SK-MEL-5 (cell line): ENCODE measurements at regions not wholly inside any gene's neighbourhood (a gene's known extent, or its start where the extent isn't known, plus 50 kb on each side); places are given as distances from the start of the nearest gene placed in this dataset.
"Not testable (repeated sequence)": the region's sequence is repeated elsewhere in the genome, so short reads cannot be mapped to it uniquely, and the experiment has no call there.

Source experiments
- DNase-seq: peaks from one replicate; pipeline ENCODE4 v3.0.0-alpha.2; 2016; ENCODE audit warnings: low read depth, low spot score
- in situ Hi-C: cut with HindIII; loops from 2 replicates; pipeline ENCODE4 v1.10.0; 2016; ENCODE audit warnings: low sequenced_read_pairs, high pct_unique_total_duplicates, low pct_unique_long_range_greater_than_20kb

DNA sequence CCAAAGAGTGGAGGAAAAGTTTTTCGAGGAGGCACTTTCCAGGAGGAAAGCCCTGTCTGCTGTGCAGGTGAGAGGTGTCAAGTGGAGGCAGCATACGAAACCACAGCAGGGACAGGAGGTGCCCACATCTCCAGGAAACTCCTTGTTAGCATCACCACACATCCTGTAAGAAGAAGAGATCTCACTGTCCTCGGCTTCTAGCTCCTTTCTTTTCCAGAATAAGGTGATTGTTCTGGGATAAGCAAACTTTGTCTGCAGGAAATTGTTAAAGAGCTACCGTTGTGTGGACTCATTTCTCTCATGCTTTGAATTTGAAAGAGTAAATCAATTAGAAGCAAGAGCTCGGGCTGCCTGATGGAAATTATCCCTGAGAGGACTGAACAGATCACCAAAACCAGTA lies 269.4 kb downstream of the CXCL12 start:
- no peak for DNase-seq
- in situ Hi-C loops = no loop called here

DNA sequence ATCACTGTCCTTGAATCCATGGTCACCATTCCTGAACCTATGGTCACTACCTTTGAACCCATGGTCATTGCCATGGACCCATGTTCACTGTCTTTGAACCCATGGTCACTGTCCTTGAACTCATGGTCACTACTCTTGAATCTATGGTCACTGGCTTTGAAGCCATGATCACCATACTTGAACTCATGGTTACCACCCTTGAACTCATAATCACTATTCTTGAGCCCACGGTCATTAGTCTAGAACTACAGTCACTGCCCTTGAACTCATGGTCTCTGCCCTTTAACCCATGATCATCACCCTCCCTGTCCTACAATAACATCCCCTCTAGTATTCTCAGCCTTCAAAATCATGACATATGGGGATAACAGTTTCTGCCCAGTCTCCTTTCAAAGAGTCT lies 270.5 kb downstream of the CXCL12 start:
- in situ Hi-C loops = no loop called here
- no peak for DNase-seq

DNA sequence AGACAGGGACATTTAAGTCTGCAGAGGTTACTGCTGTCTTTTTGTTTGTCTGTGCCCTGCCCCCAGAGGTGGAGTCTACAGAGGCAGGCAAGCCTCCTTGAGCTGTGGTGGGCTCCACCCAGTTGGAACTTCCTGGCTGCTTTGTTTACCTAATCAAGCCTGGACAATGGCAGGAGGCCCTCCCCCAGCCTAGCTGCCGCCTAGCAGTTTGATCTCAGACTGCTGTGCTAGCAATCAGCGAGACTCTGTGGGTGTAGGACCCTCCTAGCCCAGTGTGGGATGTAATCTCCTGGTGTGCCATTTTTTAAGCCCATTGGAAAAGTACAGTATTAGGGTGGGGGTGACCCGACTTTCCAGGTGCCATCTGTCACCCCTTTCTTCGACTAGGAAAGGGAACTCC lies 272.6 kb downstream of the CXCL12 start:
- in situ Hi-C loops, DNase-seq: not testable (repeated sequence)

DNA sequence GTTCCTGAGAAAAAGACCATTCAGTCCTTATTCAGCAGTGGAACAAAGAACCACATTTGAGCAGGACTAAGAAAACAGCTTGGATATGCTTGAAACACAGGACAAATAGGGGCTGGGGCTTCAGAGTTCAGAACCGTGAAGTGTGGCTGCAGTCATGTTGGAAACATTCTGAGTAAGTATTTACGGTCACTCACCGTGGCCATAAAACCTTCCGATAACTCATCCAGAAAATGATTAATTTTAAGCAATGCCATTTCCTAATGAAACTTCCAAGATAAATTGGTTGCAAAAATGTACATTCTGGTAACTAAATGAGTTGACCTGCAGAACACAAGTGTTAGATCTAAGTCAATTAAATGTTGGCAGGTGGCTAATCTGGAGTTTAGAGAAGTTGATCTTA lies 279.2 kb downstream of the CXCL12 start:
- in situ Hi-C loops = no loop called here
- DNase-seq = no peak

DNA sequence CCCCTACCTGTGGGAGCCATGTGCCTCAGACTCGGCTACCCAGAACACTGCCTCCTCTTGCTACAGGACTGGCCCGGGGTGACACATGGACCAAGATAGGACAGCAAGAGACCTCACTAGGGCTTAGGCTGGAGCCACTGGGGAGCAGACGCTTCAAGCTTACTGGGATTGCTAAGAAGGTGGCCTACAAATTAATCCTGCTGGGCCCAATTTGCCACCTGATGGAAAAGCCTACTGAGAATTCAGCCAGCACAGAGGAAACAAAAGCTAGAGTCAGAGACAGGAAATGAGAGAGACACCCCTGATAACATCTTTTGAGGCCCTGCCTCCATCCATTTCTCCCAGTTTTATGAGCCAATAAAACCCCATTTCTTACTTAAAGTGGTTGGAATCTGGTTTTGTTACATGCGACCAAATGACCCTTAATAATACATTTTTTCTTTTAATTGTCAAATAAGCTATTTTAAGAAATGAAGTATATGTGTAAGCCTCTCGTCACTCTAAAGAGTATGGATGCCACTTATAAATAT lies 282.1 kb downstream of the CXCL12 start:
- in situ Hi-C loops = no loop called here
- DNase-seq = no peak

DNA sequence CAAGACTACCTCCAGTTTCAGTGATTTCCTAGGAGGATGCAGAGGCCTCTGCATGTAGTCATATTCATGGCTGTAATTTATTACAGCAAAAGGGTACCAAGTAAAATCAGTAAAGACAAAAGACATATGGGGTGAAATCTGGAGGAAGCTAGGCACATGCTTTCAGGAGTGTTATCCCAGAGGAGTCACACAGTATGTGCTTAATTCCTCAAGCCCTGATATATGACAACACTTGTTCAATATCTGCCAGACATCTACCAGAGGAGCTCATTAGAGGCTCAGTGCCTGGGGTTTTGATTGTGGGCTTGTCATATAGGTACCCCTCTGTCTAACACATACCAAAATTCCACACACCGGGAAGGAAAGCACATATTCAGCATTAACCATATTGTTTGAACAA lies 283.8 kb downstream of the CXCL12 start:
- in situ Hi-C loops = no loop called here
- DNase-seq = no peak

DNA sequence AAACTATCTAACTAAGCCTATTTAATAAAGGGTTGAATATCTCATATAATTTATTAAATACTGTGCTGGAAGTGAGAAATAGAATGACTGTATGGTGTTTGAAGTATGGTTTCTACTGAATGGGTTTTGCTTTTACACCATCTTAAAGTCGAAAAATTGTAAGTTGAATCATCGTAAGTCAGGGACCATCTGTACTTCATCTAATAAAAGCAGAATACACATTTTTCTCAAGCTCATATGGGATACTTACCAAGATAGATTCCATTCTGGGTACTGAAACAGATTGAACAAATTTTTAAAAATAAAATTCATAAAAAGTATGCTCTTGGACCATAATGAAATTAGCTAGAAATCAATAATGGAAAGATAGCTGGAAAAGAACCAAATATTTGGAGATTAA lies 285.4 kb downstream of the CXCL12 start:
- no peak for DNase-seq
- in situ Hi-C loops = no loop called here

DNA sequence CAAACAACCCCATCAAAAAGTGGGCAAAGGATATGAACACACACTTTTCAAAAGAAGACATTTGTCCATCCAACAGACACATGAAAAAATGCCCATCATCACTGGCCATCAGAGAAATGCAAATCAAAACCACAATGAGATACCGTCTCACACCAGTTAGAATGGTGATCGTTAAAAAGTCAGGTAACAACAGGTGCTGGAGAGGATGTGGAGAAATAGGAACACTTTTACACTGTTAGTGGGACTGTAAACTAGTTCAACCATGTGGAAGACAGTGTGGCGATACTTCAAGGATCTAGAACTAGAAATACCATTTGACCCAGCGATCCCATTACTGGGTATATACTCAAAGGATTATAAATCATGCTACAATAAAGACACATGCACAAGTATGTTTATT lies 288.7 kb downstream of the CXCL12 start:
- DNase-seq, in situ Hi-C loops: not testable (repeated sequence)

DNA sequence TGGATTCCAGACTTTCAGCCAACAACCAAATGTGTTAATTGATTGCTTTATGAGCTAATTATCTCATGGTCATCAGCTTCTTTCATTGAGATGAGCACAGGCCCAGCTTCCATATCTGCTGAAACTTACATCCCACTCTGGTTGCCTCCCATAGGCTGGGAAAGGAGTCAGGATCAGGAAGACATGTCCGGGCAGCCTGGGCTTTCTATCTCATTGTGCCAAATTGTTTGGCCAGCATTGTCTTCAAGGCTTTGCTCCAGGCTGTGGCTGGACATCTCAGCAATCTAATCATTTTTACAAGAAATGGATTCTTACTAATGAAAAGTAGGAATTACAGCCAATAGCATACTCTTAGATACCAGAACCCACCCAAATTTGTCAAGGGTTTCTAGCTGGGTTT lies 295.2 kb downstream of the CXCL12 start:
- no peak for DNase-seq
- in situ Hi-C loops = no loop called here

DNA sequence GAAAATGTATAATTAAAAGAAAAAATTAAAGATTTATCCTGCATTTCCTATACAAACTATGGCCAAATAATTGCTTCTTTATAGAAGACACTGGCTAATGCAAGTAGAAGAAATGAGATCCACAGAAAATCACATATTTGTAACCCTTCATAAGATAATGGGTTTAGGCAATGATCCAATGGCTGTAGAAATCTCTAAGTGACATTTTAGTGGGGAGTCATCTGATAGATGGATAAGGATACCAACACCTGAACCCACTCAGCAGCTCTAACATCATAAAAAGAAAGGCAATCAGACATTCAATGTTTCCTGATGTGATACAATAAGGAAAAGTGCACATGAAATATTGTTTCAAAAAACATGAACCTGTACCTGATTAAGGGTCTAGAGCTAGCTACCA lies 297.5 kb downstream of the CXCL12 start:
- no peak for DNase-seq
- in situ Hi-C loops = no loop called here

DNA sequence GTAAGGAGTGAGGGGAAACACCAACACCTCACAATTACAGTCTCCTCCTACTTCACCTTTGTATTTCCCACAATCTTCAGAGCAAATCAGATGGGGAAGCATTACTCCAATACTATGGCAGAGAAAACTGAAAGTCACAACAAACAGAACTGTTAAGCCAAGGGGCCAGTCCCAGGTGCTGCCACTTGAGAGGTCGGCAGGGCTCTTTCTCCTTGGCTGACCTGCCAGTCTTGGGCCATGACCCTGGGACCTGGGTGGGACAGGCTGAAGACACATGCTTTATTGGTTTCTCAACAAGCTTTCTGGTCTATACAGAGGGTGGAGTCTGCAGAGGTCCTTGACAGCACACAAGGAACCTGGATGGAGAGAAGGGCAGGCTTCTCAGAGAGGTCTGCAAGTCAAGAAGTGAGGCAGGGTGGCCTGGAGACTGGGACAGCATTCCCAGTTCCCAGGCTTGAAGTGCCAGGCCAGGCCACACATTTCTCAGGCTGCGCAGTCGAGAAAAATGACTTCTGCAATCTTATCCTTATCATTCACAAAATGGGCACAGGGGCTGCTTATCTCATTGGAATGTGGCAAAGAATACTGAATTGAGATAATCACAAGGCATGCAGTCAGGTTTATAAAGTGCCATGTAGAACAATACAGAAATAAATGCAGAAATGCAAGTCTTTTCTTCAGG lies 301.0 kb downstream of the CXCL12 start:
- no peak for DNase-seq
- in situ Hi-C loops = no loop called here

DNA sequence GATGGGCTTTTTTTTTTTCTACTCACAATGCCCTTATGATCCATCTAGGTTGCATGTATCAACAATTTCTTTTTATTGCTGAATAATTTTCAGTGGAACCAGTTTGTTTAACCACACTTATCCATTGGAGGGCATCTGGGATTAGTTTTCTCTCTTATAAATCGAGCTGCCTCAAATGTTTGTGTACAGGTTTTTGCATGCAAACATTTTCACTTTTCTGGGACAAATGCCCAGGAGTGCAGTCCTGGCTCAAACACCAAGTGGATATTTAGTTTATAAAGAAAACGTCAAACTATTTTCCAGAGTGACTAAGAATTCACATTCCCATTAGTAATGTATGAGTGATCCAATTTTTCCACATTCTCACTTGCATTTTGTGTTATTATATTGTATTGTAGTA lies 313.4 kb downstream of the CXCL12 start:
- DNase-seq = no peak
- in situ Hi-C loops = no loop called here

DNA sequence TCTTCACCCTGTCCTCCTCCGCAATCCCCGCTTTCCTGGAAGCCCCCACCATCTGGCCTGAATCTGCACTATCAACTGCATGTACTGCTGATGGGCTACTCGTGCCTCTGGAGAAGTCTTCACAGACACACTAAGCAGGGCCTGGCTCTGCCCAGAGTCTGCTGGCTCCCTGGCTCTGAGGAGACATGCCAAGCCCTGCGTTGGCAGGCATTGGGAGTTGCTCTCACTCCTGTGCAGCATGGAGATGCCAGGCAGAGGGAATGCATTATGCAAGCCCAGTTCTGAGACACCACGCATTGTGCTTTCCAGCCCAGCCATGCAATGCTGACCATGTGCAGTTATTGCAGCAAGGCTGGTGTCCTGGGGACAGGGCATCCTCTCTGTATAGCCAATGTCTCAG lies 314.6 kb downstream of the CXCL12 start:
- no peak for DNase-seq
- in situ Hi-C loops = no loop called here

DNA sequence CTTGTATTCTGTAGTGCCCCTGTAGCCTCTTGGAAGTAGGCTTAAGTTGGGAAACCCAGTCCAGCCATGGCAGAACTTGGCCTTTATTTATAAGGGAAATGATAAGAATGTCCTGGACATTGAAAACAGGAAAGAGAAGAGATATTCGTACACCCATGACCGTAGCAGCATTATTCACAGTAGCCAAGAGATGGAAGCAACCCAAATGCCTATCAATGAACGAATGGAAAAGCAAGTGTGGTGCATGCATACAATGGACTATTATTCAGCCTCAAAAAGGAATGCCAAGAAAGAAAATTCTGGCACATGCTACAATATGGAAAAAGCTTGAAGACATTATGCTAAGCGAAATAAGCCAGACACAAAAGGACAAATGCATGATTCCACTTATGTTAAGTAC lies 315.3 kb downstream of the CXCL12 start:
- DNase-seq = no peak
- in situ Hi-C loops = no loop called here

DNA sequence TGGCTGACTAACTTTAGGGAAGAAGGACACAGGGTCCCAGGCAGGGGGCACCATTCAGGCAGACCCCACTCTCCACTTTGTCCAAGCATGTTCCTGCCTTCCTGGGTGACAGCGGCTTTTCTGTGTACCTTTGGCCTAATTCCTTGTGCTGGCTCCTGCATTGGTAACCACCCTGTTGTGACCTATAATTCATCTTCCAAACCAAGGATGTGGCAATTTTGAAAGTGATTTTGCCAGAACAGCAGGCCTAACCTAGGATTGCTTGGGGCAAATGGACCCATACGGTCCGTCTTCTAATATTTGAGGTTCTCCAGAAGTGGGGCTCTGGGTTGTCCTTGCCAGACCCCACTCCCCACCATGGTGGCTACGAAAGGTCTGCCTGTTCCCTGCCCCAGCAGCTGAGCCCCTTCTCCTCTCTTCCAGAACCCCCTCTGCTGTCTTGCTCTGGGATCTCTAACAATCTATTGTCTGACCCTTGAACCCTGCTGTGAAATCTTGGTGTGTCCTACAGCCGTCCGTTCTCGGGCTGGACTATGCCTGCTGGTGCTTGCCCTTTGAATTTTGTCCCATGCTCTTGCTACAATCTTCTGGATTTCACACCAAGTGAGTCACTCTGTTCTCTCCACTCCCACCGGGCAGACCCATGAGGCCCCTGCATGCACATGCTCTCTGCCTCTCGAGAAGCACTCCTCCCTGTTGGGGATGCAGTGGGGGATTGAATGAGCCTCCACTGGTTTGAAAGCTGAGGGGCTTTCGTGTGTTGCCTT lies 316.0 kb downstream of the CXCL12 start:
- in situ Hi-C loops = no loop called here
- DNase-seq = no peak

DNA sequence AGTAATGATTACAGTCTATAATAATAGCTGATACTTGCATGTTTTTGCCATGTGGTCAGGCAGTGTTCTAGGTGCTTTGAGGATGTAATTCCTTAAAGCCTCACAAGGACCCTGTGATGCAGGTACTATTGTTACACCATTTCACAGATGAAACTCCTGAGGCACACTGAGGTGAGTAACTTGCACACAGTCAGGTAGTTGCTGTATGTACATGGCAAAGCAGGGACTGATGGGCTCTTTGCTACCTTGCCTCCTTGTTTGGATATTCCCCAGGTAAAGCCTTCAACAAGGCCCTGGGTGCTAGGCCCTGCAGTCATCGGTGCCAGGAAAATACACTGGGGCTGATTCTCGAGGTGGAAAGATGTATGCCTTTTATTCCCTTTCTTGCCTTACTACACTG lies 317.5 kb downstream of the CXCL12 start:
- DNase-seq = no peak
- in situ Hi-C loops = no loop called here

DNA sequence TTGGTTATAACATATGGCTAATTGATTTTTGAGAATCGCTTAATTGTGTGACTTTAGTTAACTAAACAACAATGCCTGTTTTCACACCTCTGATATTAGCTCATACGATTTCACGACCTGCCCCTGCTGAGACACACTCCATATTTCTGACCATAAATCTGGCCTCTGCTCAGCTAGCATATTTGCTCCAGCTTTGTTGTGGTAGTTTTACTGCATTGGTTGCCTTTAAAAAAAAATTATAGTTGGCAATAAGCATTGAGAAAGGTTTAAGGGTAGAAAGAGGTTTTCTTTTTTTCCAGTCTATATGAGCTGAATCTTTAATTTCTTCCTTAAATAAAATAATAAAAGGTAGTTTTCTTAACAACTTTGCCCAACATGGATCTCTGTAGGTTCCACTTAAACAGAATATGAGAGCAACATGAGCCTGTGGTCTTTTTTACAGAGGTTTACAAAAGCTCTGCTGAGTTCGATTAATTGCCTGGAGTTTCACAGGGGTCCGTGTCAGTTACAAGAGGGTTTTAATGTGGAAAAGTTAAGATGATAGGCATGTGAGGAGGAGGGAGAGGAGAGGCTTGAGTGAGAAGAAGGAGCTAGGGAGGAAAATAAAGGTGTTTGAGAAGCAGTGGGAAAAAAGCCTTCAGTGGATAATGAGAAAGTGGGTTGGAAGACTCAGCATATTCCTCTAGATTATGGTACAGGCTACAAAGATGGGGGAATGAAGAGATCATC lies 318.2 kb downstream of the CXCL12 start:
- DNase-seq = no peak
- in situ Hi-C loops = no loop called here

DNA sequence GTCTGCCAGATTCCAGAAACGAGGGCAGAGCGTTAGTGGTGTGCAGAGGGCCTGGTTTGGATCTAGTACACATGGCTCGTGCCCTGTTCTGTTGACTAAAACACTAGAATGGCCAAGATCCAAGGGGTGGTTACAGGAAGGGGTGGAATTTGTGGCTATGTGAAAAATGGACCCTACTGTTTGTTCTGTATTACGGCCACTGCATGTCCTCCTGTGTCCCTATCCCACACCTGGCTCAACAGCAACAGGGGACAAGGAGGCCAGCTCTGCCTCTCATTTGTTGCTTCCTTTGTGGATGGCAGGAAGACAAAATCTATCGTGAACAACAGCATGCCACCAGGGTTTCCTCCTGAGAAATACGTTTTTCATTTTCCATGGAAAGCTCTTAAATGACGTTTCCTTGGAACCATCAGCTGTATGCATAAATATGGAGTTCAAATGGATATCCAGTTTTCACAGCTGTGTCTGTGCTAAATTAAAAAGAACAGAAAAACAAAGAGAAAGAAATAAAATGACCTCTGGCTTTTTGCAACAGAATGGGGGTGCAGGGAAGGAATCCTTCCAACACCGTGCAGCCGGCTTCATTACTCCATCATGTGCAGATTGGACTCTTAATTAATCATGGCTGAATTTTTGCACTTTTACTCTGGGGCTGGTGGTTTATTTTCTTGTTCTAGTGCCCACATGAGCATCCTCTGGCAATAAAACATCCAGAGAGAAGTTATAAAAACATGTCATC lies 318.9 kb downstream of the CXCL12 start:
- no peak for DNase-seq
- in situ Hi-C loops = no loop called here
